ENCODE measurements at regions not wholly inside any gene's neighbourhood (a gene's known extent, or its start where the extent isn't known, plus 50 kb on each side); places are given as distances from the start of the nearest gene placed in this dataset.

GRCh38 chr10:131363416-131363815, 51.9 kb upstream of the TCERG1L start:
- TF ChIP-seq CTCF (IDR thresholded peaks at IDR 0.05) (no peak), POLR2A (IDR thresholded peaks at IDR 0.05; ENCODE audit: low read depth) (no peak), EP300 (IDR thresholded peaks at IDR 0.05) (no peak)
